Glomerular visceral epithelial cell (primary cell): ENCODE measurements at regions not wholly inside any gene's neighbourhood (a gene's known extent, or its start where the extent isn't known, plus 50 kb on each side); places are given as distances from the start of the nearest gene placed in this dataset.

Experiments
- DNase-seq: peaks from one replicate; pipeline ENCODE4 v3.0.0-alpha.2; 2016; ENCODE audit errors: extremely low spot score

DNA sequence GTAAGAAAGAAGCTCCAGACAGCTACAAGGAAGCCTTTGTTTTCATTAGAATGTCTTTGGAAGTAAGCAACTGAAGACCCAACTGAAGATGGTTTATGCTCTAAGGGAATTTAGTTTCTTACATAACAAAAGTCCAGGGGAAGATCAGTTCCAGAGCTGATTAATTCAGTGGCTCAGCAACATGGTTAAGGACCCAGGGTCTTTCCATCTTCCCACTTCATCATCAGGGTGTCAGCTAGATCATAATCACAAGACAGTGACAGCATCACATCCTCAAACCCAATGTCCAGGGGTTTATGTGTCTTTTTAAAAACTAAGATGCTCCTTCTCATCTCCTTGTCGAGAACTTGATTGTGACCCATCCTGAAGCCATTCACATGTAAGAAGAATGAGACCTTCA is 119.7 kb upstream of the PRDM1 start:
- DNase-seq: no peak

DNA sequence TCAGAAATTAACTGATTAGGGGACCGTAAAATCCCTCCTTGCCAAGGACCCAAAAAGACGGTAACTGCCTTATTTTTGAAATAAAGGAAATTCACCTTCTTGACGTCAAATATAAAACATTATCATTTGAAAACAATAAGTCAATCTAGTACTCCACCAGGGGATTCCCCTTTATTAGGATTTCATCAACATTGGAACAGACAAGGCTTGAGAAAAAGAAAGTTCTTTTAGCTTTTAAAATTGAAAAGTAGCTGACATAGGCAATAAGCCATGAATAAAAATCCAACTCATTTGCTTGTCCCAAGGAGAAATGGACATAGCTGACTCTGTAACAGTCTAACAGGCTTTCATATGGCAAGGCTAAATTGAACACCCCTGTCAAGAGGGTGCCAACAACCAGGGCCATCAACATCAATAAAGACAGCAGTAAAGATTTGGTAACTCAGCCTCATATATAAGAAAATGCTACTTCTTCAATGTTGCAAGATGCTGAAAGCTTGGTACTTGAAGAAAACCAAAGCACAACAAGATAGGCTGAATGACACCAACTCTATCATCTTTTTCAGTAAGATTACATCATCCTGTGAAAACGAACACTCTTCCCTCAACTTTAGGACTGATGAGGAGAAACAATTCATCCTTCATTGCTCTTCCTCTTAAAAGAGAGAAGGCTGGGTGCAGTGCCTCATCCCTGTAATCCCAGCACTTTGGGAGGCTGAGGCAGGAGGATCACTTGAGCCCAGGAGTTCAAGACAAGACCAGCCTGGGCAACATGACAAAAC is 121.0 kb upstream of the PRDM1 start:
- no peak for DNase-seq

DNA sequence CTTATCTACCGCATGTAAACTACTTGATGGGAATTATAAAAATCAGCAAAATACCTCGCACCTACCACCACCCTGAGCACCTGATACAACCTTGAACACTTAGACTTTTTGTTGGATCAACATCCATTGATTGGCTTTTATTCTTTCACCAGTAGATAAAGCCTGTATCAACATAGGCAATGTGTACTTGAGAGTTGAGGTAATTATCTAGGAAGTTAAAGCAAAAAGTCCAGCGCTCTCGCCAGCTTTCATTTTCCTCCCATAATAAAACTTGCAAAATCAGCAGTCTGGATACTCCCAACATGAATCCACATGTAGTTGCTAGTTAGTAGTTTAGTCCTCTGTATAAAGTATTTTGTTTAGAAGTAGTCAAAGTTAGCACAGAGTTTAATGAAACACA is 132.0 kb upstream of the PRDM1 start:
- no peak for DNase-seq

DNA sequence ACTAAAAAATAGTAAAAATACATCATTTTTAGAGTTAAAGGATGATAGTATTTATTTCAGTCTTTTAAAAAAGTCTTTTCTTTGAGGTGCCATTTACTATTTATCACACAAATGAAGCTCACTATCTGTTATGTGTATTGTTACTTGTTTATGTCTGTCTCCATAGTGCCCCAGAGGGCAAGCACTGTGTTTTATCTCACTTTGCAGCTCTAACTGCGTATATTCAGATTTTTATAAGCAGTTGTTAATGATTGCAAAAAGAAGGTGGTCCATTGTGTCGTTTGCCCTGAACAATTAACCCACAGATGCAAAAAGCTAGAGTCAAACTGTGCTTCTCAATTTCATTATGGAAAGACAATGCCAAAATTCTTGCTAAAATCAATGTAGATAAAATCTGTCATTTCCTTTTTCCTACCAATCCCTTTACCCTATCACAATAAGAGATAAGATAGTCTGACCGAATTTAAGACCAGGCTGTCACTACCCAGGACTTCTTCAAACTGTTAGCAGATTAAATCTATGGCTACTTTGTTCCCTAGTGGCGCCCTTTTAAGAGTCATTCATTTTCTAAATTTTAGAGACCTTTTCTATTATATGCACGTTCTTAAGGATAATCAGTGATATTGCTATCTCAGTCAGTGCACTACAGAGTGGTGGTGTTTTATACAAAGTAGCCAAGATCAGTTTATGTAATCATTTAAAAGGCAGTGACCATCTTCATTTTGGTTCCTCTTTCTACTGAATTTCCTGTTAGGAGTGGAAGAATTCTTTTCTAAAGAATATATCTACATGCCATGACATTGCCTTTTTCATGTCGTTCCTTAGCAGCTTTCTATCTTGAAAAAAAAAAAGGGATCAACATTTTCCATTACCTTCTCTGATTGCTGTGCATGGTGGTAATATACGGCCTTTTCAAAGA is 133.1 kb upstream of the PRDM1 start:
- DNase-seq: no peak

DNA sequence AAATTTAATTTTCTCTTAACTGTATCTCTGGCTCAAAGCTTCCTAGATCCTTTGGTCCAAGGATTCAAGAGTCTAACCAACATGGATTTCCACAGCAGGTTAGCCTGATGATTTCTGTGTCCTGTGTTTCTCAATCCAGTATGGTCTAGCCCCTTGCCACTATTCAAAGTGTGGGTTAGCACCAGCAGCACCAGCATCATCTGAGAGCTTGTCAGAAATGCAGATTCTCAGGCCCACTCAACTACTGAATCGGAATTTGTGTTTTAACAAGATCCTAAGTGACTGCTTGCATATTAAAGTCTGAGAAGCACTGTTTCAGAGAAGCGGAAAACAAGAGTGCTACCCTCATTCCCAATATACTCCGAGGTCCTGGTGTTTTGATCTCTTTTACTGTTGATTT is 133.8 kb upstream of the PRDM1 start:
- no peak for DNase-seq

DNA sequence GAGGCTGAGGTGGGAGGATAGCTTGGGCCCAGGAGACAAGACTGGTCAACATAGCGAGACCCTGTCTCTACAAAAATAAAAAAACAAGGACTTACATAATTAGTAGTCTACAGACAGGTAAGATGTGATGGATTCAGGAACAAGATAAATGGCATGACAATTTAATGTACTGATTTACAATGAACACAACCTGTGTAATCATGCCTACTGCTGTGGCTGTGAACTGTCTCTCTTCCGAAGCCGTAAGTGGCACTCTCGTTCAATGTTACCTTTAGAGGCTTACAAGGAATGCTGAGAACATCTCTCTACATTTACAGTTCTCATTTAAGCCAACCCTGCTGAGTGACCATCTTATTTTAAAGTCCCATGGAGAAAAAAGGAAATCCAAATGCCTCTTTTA is 134.8 kb upstream of the PRDM1 start:
- no peak for DNase-seq

DNA sequence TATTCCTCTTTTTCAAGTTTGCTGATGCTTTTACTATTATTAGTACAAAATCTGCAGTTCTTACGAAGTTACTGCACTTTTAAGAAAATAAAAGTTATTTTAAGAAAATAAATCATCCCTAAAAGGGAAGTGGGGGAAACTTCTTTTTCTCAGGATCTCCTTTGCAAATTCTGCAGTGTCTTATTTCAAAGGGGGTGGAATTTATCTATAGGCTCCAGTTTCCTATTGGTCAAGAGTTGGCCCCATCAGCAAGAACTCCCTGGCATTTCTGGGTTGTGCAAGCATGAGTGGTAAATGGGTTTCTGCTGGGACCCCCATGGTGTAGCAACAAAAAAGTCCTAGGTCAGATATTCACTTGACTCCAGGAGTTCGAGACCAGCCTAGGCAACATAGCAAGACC is 136.3 kb upstream of the PRDM1 start:
- no peak for DNase-seq

DNA sequence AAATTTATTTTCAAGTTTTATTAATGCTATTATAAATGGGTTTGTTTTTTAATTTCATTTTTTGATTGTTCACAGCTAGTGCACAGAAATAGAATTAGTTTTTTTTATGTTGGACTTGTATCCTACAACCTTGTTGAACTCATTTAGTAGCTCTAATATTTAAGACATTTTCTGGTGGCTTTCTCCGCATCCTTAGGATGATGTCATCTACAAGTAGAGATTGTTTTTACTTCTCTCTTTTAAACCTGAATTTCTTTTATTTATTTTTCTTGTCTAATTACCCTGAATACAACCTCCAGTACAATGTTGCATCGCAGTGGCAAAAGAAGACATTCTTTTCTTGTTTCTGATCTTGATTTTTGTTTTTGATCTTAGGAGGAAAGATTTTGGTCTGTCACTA is 142.6 kb upstream of the PRDM1 start:
- no peak for DNase-seq

DNA sequence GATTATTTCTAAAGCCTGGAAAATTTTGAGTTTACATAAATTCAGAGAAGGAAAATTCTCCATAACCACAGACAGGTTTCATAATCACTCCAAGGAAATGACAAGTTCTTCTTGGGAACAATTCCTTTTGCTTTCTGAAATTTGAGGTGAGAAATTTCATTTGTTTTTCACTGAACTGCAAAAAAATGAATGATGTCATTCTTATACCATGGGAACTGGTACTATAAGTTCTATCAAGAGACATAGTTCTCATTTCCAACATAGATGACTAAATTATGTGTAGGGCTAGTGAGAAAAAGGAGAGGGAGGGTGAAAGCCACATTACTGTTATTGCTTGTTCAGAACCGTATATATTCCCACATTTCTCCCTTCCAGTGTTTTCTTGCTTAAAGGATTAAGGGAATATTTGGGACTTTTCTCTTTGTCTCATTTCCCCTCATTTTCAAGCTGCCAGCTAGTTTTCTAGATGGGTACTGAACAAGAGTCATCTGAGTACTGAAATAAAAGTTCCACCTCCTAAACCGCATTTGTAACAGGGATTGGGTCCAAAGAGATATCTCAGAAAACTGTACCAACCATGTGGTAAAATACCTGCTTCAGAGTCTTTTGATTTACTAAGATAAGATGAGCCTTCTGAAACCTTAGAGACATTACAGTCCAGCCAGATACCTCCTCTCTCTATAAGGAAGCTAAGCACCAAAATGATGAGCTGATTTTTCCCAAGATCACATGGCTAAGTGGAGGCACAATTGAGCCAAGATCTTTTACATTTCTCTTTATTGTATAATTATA is 144.3 kb upstream of the PRDM1 start:
- DNase-seq: no peak

DNA sequence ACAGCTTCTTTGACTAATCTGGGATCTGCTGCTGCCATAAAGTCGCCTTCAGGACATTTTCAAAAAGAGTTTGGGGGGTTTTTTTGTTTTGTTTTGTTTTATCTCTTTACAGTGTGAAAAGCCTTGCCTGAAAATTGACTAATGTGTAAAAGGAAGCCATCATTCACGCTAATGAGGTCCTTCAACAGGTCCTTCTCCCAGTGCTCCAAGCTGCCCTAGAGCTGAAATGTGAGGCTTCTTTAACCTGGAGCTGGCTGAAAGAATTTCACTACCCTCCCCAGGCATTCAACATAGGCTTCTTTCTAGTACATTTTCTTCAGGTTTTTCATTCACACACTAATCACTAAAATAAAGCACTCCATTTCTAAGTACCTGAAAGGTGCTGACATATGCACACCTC is 145.1 kb upstream of the PRDM1 start:
- DNase-seq: no peak

DNA sequence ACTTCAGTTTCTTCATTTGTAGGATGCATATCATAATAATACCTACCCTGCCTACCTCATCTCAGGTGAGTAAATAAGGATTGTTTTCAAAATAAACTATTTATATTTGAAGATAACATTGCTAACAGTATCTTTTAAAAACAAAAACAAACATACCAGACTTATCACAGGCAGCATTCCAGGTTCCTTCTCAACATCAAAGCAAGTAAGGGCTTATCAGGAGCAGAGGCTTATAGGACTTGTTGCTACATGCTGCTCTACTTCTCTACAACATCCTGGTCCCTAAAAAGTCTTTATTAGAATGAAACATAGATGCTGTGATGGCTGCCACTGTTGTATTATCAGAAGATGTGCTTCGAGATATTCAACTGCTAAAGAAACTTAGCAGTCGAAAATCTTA is 149.2 kb upstream of the PRDM1 start:
- no peak for DNase-seq

DNA sequence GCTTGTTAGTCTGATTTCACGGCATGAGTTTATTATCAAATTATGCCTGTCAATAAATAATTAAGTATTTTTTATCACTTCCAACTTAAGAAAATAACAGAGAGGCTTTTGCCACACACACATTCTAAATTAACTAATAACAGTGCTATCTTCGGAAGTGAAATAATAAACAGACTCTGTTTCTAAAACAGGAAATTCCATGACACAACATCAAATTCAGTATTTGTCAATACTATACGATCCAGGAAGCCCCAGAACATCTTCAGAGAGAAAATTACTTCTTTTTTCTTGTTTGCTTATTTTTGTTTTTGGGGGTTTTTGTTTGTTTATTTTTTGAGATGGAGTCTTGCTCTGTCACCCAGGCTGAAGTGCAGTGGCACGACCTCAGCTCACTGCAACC is 150.7 kb upstream of the PRDM1 start:
- DNase-seq: no peak

DNA sequence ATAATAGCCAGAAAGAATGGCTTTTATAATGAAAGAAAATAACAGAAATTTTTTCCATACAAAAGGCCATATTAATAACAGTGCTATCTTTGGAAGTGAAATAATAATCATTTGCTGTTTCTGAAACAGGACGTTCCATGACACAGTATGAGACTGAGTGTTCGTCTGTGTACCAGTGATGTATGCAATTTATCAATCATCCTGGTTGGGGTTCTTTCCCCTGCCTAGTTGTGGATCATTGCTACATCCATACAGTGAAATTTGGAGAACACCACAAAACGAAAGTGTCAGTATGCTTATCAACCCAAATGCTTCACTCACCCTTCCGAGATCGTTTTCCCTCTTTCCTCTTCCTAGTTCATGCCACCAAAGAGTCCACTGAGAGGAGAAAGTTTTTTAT is 151.4 kb upstream of the PRDM1 start:
- DNase-seq: no peak

DNA sequence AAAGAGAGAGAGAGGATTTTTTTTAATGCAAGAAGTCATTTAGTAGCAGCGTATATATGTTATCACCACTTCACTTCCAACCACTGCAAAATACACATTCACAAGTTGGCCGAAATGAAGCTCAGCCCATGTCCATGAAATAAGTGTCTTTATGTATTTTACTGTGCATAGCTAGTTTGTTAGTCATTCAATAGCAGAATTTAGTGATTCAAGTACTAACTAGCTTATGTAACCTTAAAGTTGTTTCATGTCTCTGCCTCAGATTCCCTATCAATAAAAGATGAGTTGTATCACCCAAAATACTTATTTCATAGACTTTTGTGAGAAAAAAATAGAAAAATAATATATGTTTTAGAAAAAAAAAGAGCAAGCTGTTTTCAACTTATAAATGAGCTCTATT is 153.7 kb upstream of the PRDM1 start:
- no peak for DNase-seq

DNA sequence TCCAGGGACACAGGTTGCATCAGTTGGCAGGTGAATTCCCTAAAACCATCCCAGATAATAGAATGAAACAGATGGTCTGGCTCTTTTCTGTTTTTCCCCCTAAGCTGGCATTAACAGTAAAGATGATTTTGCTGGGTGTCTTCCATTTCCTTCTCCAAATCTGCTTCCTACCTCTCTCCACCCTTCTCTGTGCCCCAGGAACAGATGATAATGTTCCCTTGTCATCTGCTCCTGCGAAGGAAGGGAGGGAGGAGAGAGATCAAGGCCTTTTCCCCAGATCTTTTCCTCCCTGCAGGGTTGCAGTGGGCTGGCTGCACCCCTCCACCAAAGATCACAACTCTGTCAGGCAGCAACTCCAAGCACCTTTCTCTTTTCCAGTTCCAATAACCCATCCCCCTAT is 156.5 kb upstream of the PRDM1 start:
- no peak for DNase-seq

DNA sequence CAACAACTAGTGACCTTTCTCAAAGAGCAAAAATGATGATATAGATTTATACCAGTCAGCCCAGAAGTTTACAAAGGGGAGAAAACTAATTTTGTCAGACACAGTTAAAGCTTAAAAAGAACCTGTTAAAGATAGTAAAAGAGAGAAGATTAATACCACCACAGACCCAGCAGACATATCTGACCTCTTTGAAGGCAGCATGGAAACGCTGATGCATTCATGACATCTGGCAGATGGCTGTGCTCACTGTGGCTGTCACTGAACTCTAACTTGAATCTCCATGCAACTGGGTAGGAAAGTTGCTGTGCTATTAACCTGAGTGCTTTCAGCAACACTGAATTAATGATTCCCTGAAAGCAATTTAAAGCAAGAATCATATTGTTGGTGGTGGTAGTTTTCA is 159.8 kb upstream of the PRDM1 start:
- no peak for DNase-seq

DNA sequence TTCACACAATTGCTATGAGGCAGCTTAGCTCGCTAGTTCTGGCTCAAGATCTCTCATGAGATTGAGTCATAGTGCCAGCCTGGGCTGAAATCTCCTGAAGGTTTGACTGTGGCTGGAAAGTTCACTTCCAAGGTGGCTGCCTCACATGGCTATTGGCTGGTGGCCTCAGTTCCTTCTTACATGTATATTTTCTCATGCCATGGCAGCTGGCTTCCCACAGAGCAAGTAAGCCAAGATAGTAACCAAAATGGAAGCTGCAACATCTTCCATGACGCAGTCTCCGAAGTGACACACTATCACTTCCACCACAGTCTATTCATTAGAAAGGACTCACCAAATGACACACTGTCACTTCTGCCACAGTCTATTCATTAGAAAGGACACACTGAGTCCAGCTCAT is 160.4 kb upstream of the PRDM1 start:
- DNase-seq: no peak

DNA sequence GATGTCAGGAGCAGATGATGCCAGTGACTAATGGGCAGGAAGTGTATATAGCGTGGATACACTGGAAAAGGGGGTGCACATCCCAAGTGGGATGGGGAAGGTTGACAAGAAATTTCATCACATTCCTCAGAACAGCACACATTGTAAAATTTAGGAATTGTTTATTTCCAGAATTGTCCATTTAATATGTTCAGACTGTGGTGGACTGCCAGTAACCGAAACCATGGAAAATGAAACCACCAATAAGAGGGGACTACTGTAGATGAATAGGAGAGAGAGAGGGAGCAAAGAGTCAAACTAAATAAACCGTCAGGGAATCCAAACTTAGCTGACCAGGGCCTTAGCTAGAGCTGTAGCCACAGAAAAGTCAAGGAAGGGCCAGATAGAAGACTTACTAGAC is 164.4 kb upstream of the PRDM1 start:
- no peak for DNase-seq

DNA sequence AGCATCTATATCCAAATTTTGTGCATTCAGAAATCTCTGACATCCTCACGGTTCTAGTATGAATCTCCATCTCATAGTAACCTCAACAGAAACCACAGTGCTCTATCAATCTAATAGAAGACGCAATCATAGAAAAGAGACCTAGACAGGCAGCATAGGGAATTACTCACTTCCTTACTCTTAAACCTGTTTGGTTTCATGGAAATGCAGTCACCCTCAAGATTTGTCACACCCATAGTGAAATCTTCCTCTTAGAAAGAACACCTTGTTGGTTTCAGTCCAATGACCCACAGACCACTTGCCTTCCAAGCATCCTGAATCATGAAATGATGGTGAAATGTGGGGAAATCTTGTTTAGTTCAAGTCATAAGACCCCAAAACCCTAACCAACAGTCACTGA is 166.1 kb upstream of the PRDM1 start:
- peak; percentile 16 for DNase-seq

DNA sequence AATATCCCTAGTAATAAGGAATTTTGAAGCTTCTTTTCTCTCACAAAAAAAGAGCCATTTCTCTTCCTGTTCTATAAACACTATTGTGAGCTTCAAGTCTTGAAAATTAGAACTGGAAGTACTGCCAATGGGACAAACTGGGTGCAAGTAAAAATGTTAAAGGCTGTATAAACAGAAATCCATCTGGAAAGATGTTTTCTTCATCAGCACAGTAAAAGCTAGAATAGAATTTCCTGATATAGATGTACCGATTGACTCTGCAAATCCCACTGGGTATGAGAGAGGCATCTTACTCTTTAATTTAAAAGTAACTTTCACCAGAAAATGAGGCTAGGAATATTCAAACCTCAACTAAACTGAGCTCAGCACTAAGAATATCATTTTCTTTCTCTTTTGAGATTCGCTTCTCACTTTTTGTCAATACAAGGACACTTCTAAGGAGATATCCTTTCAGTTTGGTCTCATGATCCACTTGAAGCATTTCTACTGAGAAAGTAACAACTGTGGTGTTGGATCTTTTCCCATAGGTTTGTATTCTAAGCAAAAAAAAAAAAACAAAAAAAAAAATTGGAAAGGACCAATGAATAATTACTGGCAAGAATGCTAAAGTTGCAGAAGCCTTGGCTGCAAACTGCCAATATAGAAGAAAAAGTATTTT is 169.0 kb upstream of the PRDM1 start:
- no peak for DNase-seq

DNA sequence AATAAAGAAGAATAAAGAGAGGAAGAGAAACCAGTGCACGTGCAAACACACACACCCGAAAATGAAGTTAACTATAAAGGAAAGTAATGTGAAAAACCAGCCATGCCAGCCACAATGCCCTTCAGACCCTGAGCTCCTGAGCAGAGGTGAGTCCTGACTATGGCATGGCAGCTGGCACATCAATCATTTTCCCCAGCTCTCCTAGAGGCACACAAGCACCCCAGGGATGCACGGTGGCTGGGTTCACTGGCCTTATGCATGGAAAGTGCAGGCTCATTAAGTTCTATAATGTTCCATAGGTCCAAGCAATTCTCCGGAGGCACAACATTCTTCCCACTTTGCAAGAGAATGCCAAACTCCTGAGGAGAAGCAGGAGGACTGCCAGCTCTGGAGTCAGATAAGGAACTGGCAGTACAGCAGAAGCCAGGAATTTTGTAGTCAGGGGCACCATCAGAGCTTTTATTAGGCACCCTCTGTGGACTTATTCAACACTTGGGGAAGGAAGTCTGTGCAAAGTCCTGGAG is 175.0 kb upstream of the PRDM1 start:
- DNase-seq: no peak

DNA sequence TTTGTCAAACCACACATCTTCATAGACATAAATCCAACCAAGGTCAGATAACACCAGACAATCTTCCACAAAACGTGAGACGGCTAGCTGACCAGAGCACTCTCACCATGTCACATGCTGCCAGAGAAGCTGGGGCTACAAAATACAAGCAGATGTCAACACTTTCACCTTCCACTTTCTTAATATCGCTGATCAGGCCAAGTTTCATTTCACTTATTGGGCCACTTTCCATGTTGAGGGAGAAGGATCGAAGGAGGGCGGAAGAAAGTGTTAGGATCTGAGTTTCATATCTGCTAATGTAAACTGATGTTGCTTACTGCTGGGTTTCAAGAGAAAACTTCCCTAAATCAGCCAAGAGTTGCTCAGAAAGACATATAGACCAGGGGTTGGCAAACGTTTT is 177.0 kb upstream of the PRDM1 start:
- no peak for DNase-seq
